Suprapubic skin (tissue), 4 donors: ENCODE measurements at regions not wholly inside any gene's neighbourhood (a gene's known extent, or its start where the extent isn't known, plus 50 kb on each side); places are given as distances from the start of the nearest gene placed in this dataset.

ENCODE experiments used
- DNase-seq, 2 donors: peaks; one replicate each; pipeline ENCODE4 v3.0.0-alpha.2; 2019; ENCODE audit warnings: low spot score in 2 of 2
- H3K27ac ChIP-seq: fragments of 200-600 bp; sonication (generic); one replicate; pipeline ENCODE4 v1.5.1; 2019
- H3K27me3 ChIP-seq: fragments of 200-600 bp; sonication (generic); one replicate; pipeline ENCODE4 v1.5.1; 2019
- H3K36me3 ChIP-seq: fragments of 200-600 bp; sonication (generic); one replicate; pipeline ENCODE4 v1.5.1; 2019
- H3K4me1 ChIP-seq: fragments of 200-600 bp; sonication (generic); one replicate; pipeline ENCODE4 v1.5.1; 2019
- H3K4me3 ChIP-seq: fragments of 200-600 bp; sonication (generic); one replicate; pipeline ENCODE4 v1.5.1; 2019; ENCODE audit warnings: mild to moderate bottlenecking
- H3K9me3 ChIP-seq: fragments of 200-600 bp; sonication (generic); one replicate; pipeline ENCODE4 v1.5.1; 2019
- EP300 ChIP-seq: sonication (generic); formaldehyde crosslinking; IDR thresholded peaks from one replicate; pipeline ENCODE4 v1.6.1; 2017; ENCODE audit warnings: antibody characterized with exemption
- POLR2A ChIP-seq, 2 donors: fragments of 450-650 bp; IDR thresholded peaks; one replicate each; pipeline ENCODE4 v1.6.1; 2017; ENCODE audit warnings: antibody characterized with exemption in 2 of 2, mild to moderate bottlenecking in 2 of 2, moderate library complexity in 2 of 2
- POLR2AphosphoS5 ChIP-seq, 3 donors: sonication (generic); formaldehyde crosslinking; IDR thresholded peaks; one replicate each; pipeline ENCODE4 v1.6.1; 2017; ENCODE audit warnings: antibody characterized with exemption in 3 of 3
- WGBS: methylation state at CpG from one replicate; pipeline ENCODE4 v1.1.5; 2018; 5-methylcytosine and 5-hydroxymethylcytosine counted together
- TF ChIP-seq, protein P1 (sequence below), 2 donors: fragments of 200-600 bp in 1 of 2; fragments of 450-650 bp in 1 of 2; sonication (generic) in 1 of 2; IDR thresholded peaks; one replicate each; pipeline ENCODE4 v1.5.1; 2016 to 2019; ENCODE audit warnings: antibody characterized with exemption in 2 of 2, mild to moderate bottlenecking in 1 of 2, moderate library complexity in 1 of 2

- peaks cover 18% of the 10 kb centered on the region for H3K4me1 ChIP-seq
- WGBS = 51% methylated on average over 2 of the region's 2 CpGs
- DNase-seq = peak in 1 of 2 donors; percentile 22
- TF ChIP-seq POLR2AphosphoS5 (IDR thresholded peaks at IDR 0.05) = no peak
- TF ChIP-seq EP300 = no peak
- no peak for TF ChIP-seq POLR2A (IDR thresholded peaks at IDR 0.05)
- TF ChIP-seq, protein P1, sequence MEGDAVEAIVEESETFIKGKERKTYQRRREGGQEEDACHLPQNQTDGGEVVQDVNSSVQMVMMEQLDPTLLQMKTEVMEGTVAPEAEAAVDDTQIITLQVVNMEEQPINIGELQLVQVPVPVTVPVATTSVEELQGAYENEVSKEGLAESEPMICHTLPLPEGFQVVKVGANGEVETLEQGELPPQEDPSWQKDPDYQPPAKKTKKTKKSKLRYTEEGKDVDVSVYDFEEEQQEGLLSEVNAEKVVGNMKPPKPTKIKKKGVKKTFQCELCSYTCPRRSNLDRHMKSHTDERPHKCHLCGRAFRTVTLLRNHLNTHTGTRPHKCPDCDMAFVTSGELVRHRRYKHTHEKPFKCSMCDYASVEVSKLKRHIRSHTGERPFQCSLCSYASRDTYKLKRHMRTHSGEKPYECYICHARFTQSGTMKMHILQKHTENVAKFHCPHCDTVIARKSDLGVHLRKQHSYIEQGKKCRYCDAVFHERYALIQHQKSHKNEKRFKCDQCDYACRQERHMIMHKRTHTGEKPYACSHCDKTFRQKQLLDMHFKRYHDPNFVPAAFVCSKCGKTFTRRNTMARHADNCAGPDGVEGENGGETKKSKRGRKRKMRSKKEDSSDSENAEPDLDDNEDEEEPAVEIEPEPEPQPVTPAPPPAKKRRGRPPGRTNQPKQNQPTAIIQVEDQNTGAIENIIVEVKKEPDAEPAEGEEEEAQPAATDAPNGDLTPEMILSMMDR (IDR thresholded peaks at IDR 0.05) = no peak
- H3K27me3 ChIP-seq = no peaks in the 10 kb centered on the region
- no peak overlapping the region for H3K4me3 ChIP-seq
- no peak overlapping the region for H3K27ac ChIP-seq
- H3K9me3 ChIP-seq = no peaks in the 10 kb centered on the region
- H3K36me3 ChIP-seq = no peaks in the 10 kb centered on the region
Measured at GRCh38 chr2:236764716-236765115, 195.1 kb downstream of the ACKR3 start.

DNA sequence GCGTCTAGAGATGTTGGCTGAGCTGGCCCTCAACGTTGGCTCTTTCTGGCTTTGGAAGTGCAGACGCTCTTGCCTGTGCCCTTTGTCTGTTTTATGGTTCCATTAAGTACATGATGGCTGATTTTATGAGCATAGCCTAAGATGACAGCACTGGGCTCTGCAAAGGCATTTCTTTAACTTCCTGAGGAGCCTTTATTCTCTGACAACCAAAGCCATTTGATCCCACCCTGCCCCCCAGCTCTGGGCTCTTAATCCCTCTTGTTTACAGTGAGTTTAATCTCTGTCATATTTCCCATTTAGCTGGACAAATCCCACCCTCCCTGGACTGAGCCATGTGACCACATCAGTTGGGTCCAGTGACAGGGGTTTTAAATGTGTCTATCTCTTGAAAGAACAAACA is 195.9 kb downstream of the ACKR3 start:
- H3K9me3 ChIP-seq = no peaks in the 10 kb centered on the region
- 55% methylated on average over 3 of the region's 3 CpGs for WGBS
- DNase-seq = peak in 1 of 2 donors; percentile 29

DNA sequence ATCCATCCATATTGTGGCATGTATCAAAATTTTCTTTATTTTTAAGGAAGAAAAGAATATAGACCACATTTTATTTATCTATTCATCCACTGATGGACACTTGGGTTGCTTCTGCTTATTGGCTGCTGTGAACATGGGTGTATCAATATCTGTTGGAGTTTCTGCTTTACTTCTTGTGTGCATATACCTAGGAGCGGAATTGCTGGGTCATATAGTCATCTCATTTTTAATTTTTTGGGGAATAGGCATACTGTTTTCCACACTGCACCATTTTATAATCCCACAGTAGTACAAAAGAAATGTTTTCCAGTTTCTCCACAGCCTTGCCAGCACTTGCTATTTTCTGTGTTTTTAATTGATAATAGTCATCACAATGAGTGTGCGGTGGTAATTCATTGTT is 197.2 kb downstream of the ACKR3 start:
- TF ChIP-seq EP300 = no peak
- TF ChIP-seq POLR2AphosphoS5 (IDR thresholded peaks at IDR 0.05) = no peak
- TF ChIP-seq, protein P1 (IDR thresholded peaks at IDR 0.05) = no peak
- TF ChIP-seq POLR2A (IDR thresholded peaks at IDR 0.05) = no peak
- no peaks in the 10 kb centered on the region for H3K27me3 ChIP-seq
- H3K4me3 ChIP-seq = no peak overlapping the region
- no peak for DNase-seq
- H3K9me3 ChIP-seq = no peaks in the 10 kb centered on the region
- H3K36me3 ChIP-seq = no peaks in the 10 kb centered on the region
- H3K4me1 ChIP-seq = peaks cover 18% of the 10 kb centered on the region
- WGBS = 96% methylated on average over 2 of the region's 2 CpGs
- no peak overlapping the region for H3K27ac ChIP-seq

More for the DNA sequence above, 195.9 kb downstream of the ACKR3 start:
- TF ChIP-seq, protein P1 (IDR thresholded peaks at IDR 0.05) = no peak
- no peak for TF ChIP-seq POLR2A (IDR thresholded peaks at IDR 0.05)
- TF ChIP-seq EP300 = no peak
- no peak for TF ChIP-seq POLR2AphosphoS5 (IDR thresholded peaks at IDR 0.05)
- Histone ChIP-seq H3K4me3 (no peak overlapping the region), H3K27ac (no peak overlapping the region), H3K27me3 (no peaks in the 10 kb centered on the region), H3K36me3 (no peaks in the 10 kb centered on the region), H3K4me1 (peaks cover 18% of the 10 kb centered on the region)

DNA sequence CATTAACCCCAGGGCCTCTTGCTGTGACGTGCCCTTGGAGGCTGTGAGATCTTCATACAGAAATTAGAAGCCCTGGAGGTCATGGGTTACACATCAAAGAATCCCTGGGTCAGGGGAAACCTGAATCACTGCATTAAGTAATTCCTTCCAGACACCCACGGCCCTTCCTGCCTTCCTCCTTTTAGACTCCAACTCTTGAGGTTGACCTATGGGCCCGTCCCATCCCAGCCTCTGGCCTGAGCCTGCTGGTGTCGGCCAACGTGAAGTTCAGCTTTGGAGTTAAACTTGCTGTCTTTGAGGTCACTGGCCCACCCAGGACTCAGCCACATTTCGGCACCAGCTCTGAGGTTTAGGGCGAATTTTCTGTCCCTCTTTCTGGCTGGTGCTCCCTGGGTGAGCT is 198.3 kb downstream of the ACKR3 start:
- Histone ChIP-seq H3K4me3 (no peak overlapping the region), H3K36me3 (no peaks in the 10 kb centered on the region), H3K27ac (no peak overlapping the region), H3K9me3 (no peaks in the 10 kb centered on the region), H3K27me3 (no peaks in the 10 kb centered on the region), H3K4me1 (peaks cover 18% of the 10 kb centered on the region)
- WGBS = 87% methylated on average over 7 of the region's 7 CpGs
- TF ChIP-seq EP300 (no peak), POLR2AphosphoS5 (IDR thresholded peaks at IDR 0.05) (no peak), POLR2A (IDR thresholded peaks at IDR 0.05) (no peak)
- TF ChIP-seq, protein P1 (IDR thresholded peaks at IDR 0.05) = no peak
- DNase-seq = peak in 1 of 2 donors; percentile 32

DNA sequence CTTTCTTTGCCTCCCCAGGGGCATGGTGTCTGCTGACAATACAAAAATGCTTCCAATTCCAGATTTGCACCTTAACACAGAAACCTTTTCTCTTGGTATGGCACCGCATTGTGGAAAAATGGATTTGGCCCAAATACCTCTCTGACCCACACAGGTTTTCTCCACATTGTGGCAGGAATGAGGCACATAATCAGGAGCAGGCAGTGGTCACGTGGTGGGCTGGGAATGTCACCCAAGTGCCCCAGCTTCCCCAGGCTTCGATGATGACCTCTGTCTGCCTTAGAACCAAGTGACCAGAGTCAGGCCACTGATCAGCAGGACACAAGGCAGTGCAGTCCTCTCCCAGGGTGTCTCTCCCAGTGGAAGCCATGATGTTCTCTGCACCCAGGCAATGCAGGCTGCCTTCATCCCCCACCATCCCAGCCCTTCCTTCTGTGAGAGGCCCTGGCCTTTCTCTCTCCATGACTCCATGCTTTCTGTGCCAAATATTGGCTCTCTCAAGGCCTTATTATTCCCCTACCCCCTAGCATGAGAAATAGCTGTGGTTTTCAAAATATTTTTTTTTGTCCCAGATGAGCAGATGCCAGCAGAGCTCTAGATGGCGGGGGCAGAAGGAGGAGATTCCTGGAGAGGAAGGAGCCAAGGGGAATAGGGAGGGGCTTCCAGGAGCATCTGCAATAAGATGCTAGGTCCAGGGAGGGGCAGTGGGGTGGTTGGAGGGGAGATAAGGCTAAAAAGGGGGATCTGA is 198.9 kb downstream of the ACKR3 start:
- H3K27me3 ChIP-seq = no peaks in the 10 kb centered on the region
- WGBS = 84% methylated on average over 4 of the region's 4 CpGs
- H3K36me3 ChIP-seq = no peaks in the 10 kb centered on the region
- TF ChIP-seq EP300 = no peak
- TF ChIP-seq POLR2A (IDR thresholded peaks at IDR 0.05) = no peak
- no peak for TF ChIP-seq POLR2AphosphoS5 (IDR thresholded peaks at IDR 0.05)
- TF ChIP-seq, protein P1 (IDR thresholded peaks at IDR 0.05) = no peak
- peak in 1 of 2 donors; percentile 30 for DNase-seq
- H3K9me3 ChIP-seq = no peaks in the 10 kb centered on the region
- no peak overlapping the region for H3K4me3 ChIP-seq
- no peak overlapping the region for H3K27ac ChIP-seq
- H3K4me1 ChIP-seq = peaks cover 18% of the 10 kb centered on the region
